Calu3 (cell line): ENCODE measurements at regions not wholly inside any gene's neighbourhood (a gene's known extent, or its start where the extent isn't known, plus 50 kb on each side); places are given as distances from the start of the nearest gene placed in this dataset.

Source experiments
- BruUV-seq: library from RNA; stranded (reverse); fragments of 400-500 nt; replicated peaks from 2 replicates; lab custom pipeline; 2021; lab: Mats Ljungman, UMichigan
- CTCF ChIA-PET: fragments of 300-600 bp; sonication (Branson Sonifier 250); formaldehyde crosslinking; loops from one replicate; lab custom pipeline; 2022; ENCODE audit warnings: antibody characterized with exemption; lab: Charles Lee
- DNase-seq: peaks from one replicate; pipeline ENCODE4 v3.0.0; 2022
- H3K27ac Mint-ChIP-seq: one replicate; pipeline ENCODE4 v1.8.0; 2022; ENCODE audit warnings: mixed read lengths; ENCODE audit not compliant: unreplicated experiment
- H3K27me3 Mint-ChIP-seq: one replicate; pipeline ENCODE4 v1.8.0; 2022; ENCODE audit warnings: mixed read lengths; ENCODE audit not compliant: unreplicated experiment
- H3K36me3 Mint-ChIP-seq: one replicate; pipeline ENCODE4 v1.8.0; 2022; ENCODE audit warnings: mild to moderate bottlenecking, moderate library complexity, mixed read lengths; ENCODE audit not compliant: insufficient read depth, unreplicated experiment
- H3K4me1 Mint-ChIP-seq: one replicate; pipeline ENCODE4 v1.8.0; 2022; ENCODE audit warnings: mild to moderate bottlenecking, low read depth, mixed read lengths; ENCODE audit not compliant: unreplicated experiment
- H3K4me3 Mint-ChIP-seq: one replicate; pipeline ENCODE4 v1.8.0; 2022; ENCODE audit warnings: mild to moderate bottlenecking, low read depth, moderate library complexity, mixed read lengths; ENCODE audit not compliant: unreplicated experiment
- H3K9me3 Mint-ChIP-seq: one replicate; pipeline ENCODE4 v1.8.0; 2022; ENCODE audit warnings: low read depth, mixed read lengths; ENCODE audit not compliant: unreplicated experiment
- intact Hi-C: fragments of 100-400 bp; cut with micrococcal nuclease; formaldehyde crosslinking; loops from one replicate; pipeline ENCODE4 v1.10.0; 2022; ENCODE audit not compliant: unreplicated experiment
- TF ChIP-seq, protein P1 (sequence below): fragments of 200-600 bp; IDR thresholded peaks from one replicate; pipeline ENCODE4 v1.8.0; 2022; ENCODE audit warnings: antibody characterized with exemption; ENCODE audit not compliant: unreplicated experiment

DNA sequence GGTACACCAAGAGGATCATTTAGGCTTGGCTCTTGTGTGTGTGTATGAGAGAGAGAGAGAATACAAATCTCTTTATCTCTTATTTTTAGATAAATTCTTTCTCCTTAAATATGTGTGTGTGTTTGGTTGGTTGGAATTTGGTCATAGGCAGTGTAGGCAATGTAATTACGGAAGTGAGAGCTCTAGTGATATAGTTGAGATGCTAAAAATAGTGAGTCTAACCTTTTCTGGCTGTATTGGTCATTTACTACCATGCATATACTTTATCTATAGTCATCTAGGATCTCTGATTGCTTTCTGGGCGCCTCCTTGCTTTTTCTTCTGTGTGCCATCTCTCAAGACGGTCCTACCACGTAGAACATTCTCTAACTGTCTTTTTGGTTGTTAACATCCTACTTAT, 250.2 kb downstream of the NUF2 start:
- no peak overlapping the region for H3K27ac Mint-ChIP-seq
- H3K36me3 Mint-ChIP-seq, result no peaks in the 10 kb centered on the region
- intact Hi-C loops, result no loop called here
- no peaks in the 10 kb centered on the region for H3K27me3 Mint-ChIP-seq
- no peak for DNase-seq
- no peaks in the 10 kb centered on the region for H3K4me1 Mint-ChIP-seq
- CTCF ChIA-PET, result no interaction called here
- no peaks in the 10 kb centered on the region for H3K9me3 Mint-ChIP-seq
- H3K4me3 Mint-ChIP-seq, result no peak overlapping the region
- TF ChIP-seq, protein P1, sequence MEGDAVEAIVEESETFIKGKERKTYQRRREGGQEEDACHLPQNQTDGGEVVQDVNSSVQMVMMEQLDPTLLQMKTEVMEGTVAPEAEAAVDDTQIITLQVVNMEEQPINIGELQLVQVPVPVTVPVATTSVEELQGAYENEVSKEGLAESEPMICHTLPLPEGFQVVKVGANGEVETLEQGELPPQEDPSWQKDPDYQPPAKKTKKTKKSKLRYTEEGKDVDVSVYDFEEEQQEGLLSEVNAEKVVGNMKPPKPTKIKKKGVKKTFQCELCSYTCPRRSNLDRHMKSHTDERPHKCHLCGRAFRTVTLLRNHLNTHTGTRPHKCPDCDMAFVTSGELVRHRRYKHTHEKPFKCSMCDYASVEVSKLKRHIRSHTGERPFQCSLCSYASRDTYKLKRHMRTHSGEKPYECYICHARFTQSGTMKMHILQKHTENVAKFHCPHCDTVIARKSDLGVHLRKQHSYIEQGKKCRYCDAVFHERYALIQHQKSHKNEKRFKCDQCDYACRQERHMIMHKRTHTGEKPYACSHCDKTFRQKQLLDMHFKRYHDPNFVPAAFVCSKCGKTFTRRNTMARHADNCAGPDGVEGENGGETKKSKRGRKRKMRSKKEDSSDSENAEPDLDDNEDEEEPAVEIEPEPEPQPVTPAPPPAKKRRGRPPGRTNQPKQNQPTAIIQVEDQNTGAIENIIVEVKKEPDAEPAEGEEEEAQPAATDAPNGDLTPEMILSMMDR, result no peak
- no TSS peak for BruUV-seq

DNA sequence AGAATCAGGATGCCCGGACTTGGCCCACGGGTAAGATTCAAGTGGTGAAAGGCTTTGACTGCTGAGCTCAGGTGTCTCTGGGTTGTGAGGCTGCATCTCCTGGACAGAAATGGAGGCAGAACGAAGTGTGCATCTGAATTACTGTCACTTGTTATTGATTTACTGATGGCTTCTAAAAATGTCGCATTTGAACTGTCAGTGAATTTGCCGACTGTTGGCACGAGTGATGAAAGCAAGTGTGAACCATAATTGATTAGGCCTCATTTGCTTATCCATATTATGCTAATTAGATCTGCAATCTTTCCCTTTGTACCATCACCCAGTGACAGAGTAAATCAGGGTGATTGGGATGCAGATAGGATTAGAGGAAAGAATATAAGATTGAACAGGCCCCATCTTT, 252.4 kb downstream of the NUF2 start:
- CTCF ChIA-PET, result no interaction called here
- BruUV-seq, result no TSS peak
- Mint-ChIP-seq H3K9me3 (no peaks in the 10 kb centered on the region), H3K27me3 (no peaks in the 10 kb centered on the region), H3K4me1 (no peaks in the 10 kb centered on the region), H3K4me3 (no peak overlapping the region), H3K36me3 (no peaks in the 10 kb centered on the region), H3K27ac (no peak overlapping the region)
- intact Hi-C loops, result no loop called here
- no peak for DNase-seq
- TF ChIP-seq, protein P1, result no peak

DNA sequence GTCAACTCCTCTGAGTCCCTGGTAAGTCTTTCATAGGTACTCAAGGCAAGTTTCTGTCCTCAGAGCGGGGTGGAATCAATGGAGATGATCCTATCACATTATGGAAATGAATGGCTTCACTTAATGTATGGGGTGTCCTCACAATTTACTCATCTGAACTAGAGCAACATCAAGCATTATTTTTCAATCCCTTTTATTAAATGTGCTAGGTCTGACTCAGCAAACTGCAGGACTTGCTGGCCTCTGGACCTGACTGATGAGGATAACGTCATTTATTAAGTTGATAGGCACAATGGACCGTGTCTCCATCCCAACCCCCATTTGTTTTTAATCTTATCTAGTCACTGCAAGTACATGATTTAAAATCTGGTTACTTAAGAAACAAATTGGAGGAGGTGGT, 259.2 kb downstream of the NUF2 start:
- CTCF ChIA-PET, result no interaction called here
- no TSS peak for BruUV-seq
- Mint-ChIP-seq H3K4me1 (no peaks in the 10 kb centered on the region), H3K4me3 (no peak overlapping the region), H3K9me3 (peaks cover 8% of the 10 kb centered on the region), H3K27ac (no peak overlapping the region), H3K36me3 (no peaks in the 10 kb centered on the region), H3K27me3 (no peaks in the 10 kb centered on the region)
- intact Hi-C loops, result no loop called here
- TF ChIP-seq, protein P1, result no peak
- DNase-seq, result no peak

DNA sequence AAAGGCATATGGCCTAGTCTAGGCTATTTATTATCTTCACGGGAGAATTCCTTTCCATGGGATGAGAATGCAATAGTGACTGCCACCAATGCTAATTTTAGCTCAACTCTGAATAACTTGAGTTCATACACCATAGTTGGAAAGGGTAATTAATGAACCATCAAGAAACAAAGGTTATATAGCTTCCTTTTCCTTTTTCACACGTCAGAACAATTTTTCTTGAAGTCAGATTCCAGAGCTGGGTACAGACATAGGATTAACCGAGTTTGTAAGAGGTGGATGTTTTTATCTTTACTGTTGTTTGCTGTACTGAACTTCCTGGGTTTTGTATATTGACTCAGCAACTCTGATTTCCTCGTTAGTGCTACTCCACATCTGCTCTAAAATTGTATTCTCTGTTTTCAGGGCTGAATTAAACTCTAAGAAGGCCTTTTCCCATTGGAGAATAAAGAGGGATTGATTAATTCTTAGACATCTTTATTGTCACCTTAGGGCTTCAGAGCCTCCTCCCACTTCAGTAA, 262.0 kb downstream of the NUF2 start:
- BruUV-seq, result no TSS peak
- Mint-ChIP-seq H3K27ac (no peak overlapping the region), H3K36me3 (no peaks in the 10 kb centered on the region), H3K4me3 (no peak overlapping the region), H3K27me3 (no peaks in the 10 kb centered on the region), H3K4me1 (no peaks in the 10 kb centered on the region), H3K9me3 (peaks cover 10% of the 10 kb centered on the region)
- CTCF ChIA-PET, result no interaction called here
- TF ChIP-seq, protein P1, result no peak
- no peak for DNase-seq
- intact Hi-C loops, result no loop called here
